ENCODE measurements at regions not wholly inside any gene's neighbourhood (a gene's known extent, or its start where the extent isn't known, plus 50 kb on each side); places are given as distances from the start of the nearest gene placed in this dataset.
"Not testable (repeated sequence)": the region's sequence is repeated elsewhere in the genome, so short reads cannot be mapped to it uniquely, and the experiment has no call there.

DNA sequence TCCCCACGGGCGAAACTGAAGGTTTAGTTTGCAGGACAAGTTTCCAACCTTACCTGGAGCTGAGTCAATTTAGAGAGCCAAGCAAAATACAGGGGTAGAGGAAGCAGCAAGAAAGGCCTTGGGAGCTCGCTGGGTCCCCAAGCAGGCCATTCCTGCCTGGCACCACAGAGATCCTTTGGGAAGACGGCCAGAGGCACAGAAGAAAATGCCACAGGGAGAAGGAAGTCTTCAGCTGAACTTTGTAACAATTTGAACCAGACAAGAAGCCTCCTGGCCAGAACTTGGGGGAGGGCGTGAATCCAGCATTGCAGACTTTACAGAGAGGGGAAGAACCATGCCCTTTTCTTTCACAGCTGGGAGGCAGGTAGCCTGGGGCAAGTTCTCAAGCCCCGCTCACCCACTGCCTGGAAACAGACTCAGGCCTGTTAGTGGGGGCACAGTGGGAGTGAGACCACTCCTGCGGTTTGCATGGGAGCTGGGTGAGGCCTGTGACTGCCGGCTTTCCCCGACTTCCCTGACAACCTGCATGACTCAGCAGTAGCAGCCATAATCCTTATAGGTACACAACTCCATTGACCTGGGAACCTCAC lies 259.4 kb downstream of the SETD4 start:
- TF ChIP-seq, protein P1, sequence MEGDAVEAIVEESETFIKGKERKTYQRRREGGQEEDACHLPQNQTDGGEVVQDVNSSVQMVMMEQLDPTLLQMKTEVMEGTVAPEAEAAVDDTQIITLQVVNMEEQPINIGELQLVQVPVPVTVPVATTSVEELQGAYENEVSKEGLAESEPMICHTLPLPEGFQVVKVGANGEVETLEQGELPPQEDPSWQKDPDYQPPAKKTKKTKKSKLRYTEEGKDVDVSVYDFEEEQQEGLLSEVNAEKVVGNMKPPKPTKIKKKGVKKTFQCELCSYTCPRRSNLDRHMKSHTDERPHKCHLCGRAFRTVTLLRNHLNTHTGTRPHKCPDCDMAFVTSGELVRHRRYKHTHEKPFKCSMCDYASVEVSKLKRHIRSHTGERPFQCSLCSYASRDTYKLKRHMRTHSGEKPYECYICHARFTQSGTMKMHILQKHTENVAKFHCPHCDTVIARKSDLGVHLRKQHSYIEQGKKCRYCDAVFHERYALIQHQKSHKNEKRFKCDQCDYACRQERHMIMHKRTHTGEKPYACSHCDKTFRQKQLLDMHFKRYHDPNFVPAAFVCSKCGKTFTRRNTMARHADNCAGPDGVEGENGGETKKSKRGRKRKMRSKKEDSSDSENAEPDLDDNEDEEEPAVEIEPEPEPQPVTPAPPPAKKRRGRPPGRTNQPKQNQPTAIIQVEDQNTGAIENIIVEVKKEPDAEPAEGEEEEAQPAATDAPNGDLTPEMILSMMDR (IDR thresholded peaks at IDR 0.05 in 8 of 11, conservative IDR thresholded peaks at IDR 0.05 in 3 of 11): not testable (repeated sequence)
- TF ChIP-seq POLR2A (IDR thresholded peaks at IDR 0.05): not testable (repeated sequence)

Data from spleen (tissue), 7 donors.